ENCODE measurements at regions not wholly inside any gene's neighbourhood (a gene's known extent, or its start where the extent isn't known, plus 50 kb on each side); places are given as distances from the start of the nearest gene placed in this dataset.
"Not testable (repeated sequence)": the region's sequence is repeated elsewhere in the genome, so short reads cannot be mapped to it uniquely, and the experiment has no call there.

GRCh38 chrX:96590403-96590802 lies 94.2 kb upstream of the DIAPH2 start:
- Mint-ChIP-seq H3K4me3 (no peak overlapping the region), H3K9me3 (peaks cover 13% of the 10 kb centered on the region), H3K27ac (peak overlapping the region in 1 of 3 experiments; percentile 67), H3K36me3 (ENCODE audit: low read depth) (no peaks in the 10 kb centered on the region), H3K27me3 (ENCODE audit: low read depth) (no peaks in the 10 kb centered on the region), H3K4me1 (no peaks in the 10 kb centered on the region)
- TF ChIP-seq CTCF (IDR thresholded peaks at IDR 0.05; ENCODE audit: unreplicated experiment in 3 of 3), result no peak

GRCh38 chrX:96591421-96591820 lies 93.2 kb upstream of the DIAPH2 start:
- Mint-ChIP-seq H3K4me3 (no peak overlapping the region), H3K27ac (no peak overlapping the region), H3K27me3 (ENCODE audit: low read depth) (no peaks in the 10 kb centered on the region), H3K36me3 (ENCODE audit: low read depth) (no peaks in the 10 kb centered on the region), H3K4me1 (no peaks in the 10 kb centered on the region), H3K9me3 (peaks cover 13% of the 10 kb centered on the region)
- TF ChIP-seq CTCF (IDR thresholded peaks at IDR 0.05; ENCODE audit: unreplicated experiment in 3 of 3), result no peak

- H3K4me1 Mint-ChIP-seq, result not testable (repeated sequence)
Measured at GRCh38 chrX:96597847-96598246, 86.8 kb upstream of the DIAPH2 start.

GRCh38 chrX:96611619-96612362 lies 72.9 kb upstream of the DIAPH2 start:
- H3K9me3 Mint-ChIP-seq, result no peaks in the 10 kb centered on the region
- no peaks in the 10 kb centered on the region for H3K27me3 Mint-ChIP-seq (ENCODE audit: low read depth)
- H3K27ac Mint-ChIP-seq, result no peak overlapping the region
- H3K36me3 Mint-ChIP-seq (ENCODE audit: low read depth), result no peaks in the 10 kb centered on the region
- TF ChIP-seq CTCF (IDR thresholded peaks at IDR 0.05; ENCODE audit: unreplicated experiment in 3 of 3), result no peak
- no peak overlapping the region for H3K4me3 Mint-ChIP-seq
- no peaks in the 10 kb centered on the region for H3K4me1 Mint-ChIP-seq

More at GRCh38 chrX:96597847-96598246, 86.8 kb upstream of the DIAPH2 start:
- H3K36me3 Mint-ChIP-seq (ENCODE audit: low read depth); H3K27me3 Mint-ChIP-seq (ENCODE audit: low read depth); H3K4me3 Mint-ChIP-seq; H3K27ac Mint-ChIP-seq: not testable (repeated sequence)
- peaks cover 12% of the 10 kb centered on the region for H3K9me3 Mint-ChIP-seq

GRCh38 chrX:96615448-96615847 lies 69.2 kb upstream of the DIAPH2 start:
- Mint-ChIP-seq H3K4me1 (no peaks in the 10 kb centered on the region), H3K9me3 (no peaks in the 10 kb centered on the region), H3K4me3 (no peak overlapping the region), H3K36me3 (ENCODE audit: low read depth) (no peaks in the 10 kb centered on the region), H3K27me3 (ENCODE audit: low read depth) (no peaks in the 10 kb centered on the region), H3K27ac (no peak overlapping the region)
- TF ChIP-seq CTCF (IDR thresholded peaks at IDR 0.05; ENCODE audit: unreplicated experiment in 3 of 3), result no peak

GRCh38 chrX:96619588-96619987 lies 65.1 kb upstream of the DIAPH2 start:
- Mint-ChIP-seq H3K27me3 (ENCODE audit: low read depth) (peaks cover under 1% of the 10 kb centered on the region), H3K9me3 (no peaks in the 10 kb centered on the region), H3K4me1 (peaks cover 5% of the 10 kb centered on the region), H3K27ac (no peak overlapping the region), H3K4me3 (no peak overlapping the region), H3K36me3 (ENCODE audit: low read depth) (no peaks in the 10 kb centered on the region)
- no peak for TF ChIP-seq CTCF (IDR thresholded peaks at IDR 0.05; ENCODE audit: unreplicated experiment in 3 of 3)

Data from nephron (organoid).